Left ventricle myocardium superior (tissue), 1 donor: ENCODE measurements at regions not wholly inside any gene's neighbourhood (a gene's known extent, or its start where the extent isn't known, plus 50 kb on each side); places are given as distances from the start of the nearest gene placed in this dataset.

ENCODE experiments used
- ATAC-seq: fragments of 200-7000 bp; cut with Tn5 transposase; one replicate; pipeline ENCODE4 v1.9.1; 2020; ENCODE audit warnings: mild to moderate bottlenecking, moderate library complexity
- DNase-seq: peaks from one replicate; pipeline ENCODE4 v3.0.0-alpha.2; 2020
- intact Hi-C: fragments of 100-400 bp; cut with micrococcal nuclease; formaldehyde crosslinking; loops from one replicate; pipeline ENCODE4 v1.11.0; 2022
- donor health status: DM: no; HTN: yes; CAD: no; lungs with severe emphysema.

- ATAC-seq (no peak), DNase-seq (no peak)
- intact Hi-C loops: no loop called here
Observed at GRCh38 chr1:209412566-209412965, 170.9 kb upstream of the CAMK1G start.

- ATAC-seq (no peak), DNase-seq (no peak)
- intact Hi-C loops: no loop called here
Observed at GRCh38 chr1:209413062-209413461, 170.5 kb upstream of the CAMK1G start.

GRCh38 chr1:209414803-209415329 lies 168.6 kb upstream of the CAMK1G start:
- ATAC-seq (no peak), DNase-seq (no peak)
- intact Hi-C loops: no loop called here

- intact Hi-C loops: no loop called here
- DNase-seq (no peak), ATAC-seq (no peak)
Observed at GRCh38 chr1:209416039-209416438, 167.5 kb upstream of the CAMK1G start.

- intact Hi-C loops: no loop called here
- ATAC-seq (no peak), DNase-seq (no peak)
Observed at GRCh38 chr1:209416716-209417115, 166.8 kb upstream of the CAMK1G start.

- intact Hi-C loops: no loop called here
Observed at GRCh38 chr1:209417761-209418160, 165.8 kb upstream of the CAMK1G start.

GRCh38 chr1:209420276-209420675 lies 163.2 kb upstream of the CAMK1G start:
- DNase-seq (no peak), ATAC-seq (no peak)
- intact Hi-C loops: no loop called here

More at GRCh38 chr1:209417761-209418160, 165.8 kb upstream of the CAMK1G start:
- ATAC-seq (no peak), DNase-seq (no peak)

- no peak for ATAC-seq
- intact Hi-C loops: no loop called here
- DNase-seq: no peak
Observed at GRCh38 chr1:209421186-209421585, 162.3 kb upstream of the CAMK1G start.

- DNase-seq (no peak), ATAC-seq (peak; percentile 78)
- intact Hi-C loops: no loop called here
Observed at GRCh38 chr1:209421978-209422680, 161.4 kb upstream of the CAMK1G start.

GRCh38 chr1:209425959-209426358 lies 157.6 kb upstream of the CAMK1G start:
- ATAC-seq (no peak), DNase-seq (no peak)
- intact Hi-C loops: no loop called here

- intact Hi-C loops: no loop called here
- DNase-seq: no peak
- no peak for ATAC-seq
Observed at GRCh38 chr1:209427277-209427676, 156.2 kb upstream of the CAMK1G start.

- DNase-seq (no peak), ATAC-seq (no peak)
- intact Hi-C loops: no loop called here
Observed at GRCh38 chr1:209427811-209428210, 155.7 kb upstream of the CAMK1G start.

- ATAC-seq (no peak), DNase-seq (no peak)
- intact Hi-C loops: no loop called here
Observed at GRCh38 chr1:209428241-209428921, 155.1 kb upstream of the CAMK1G start.

- intact Hi-C loops: no loop called here
- DNase-seq: no peak
- no peak for ATAC-seq
Observed at GRCh38 chr1:209429611-209430010, 153.9 kb upstream of the CAMK1G start.

- intact Hi-C loops: no loop called here
- no peak for ATAC-seq
- no peak for DNase-seq
Observed at GRCh38 chr1:209430107-209430506, 153.4 kb upstream of the CAMK1G start.

GRCh38 chr1:209430821-209431259 lies 152.7 kb upstream of the CAMK1G start:
- DNase-seq (no peak), ATAC-seq (no peak)
- intact Hi-C loops: no loop called here

GRCh38 chr1:209431402-209431801 lies 152.1 kb upstream of the CAMK1G start:
- DNase-seq (no peak), ATAC-seq (no peak)
- intact Hi-C loops: no loop called here

- ATAC-seq (no peak), DNase-seq (no peak)
- intact Hi-C loops: no loop called here
Observed at GRCh38 chr1:209431813-209432442, 151.6 kb upstream of the CAMK1G start.

GRCh38 chr1:209432443-209432825 lies 151.1 kb upstream of the CAMK1G start:
- intact Hi-C loops: no loop called here
- ATAC-seq: no peak
- DNase-seq: no peak

GRCh38 chr1:209433649-209434031 lies 149.9 kb upstream of the CAMK1G start:
- ATAC-seq (no peak), DNase-seq (no peak)
- intact Hi-C loops: no loop called here
